ENCODE measurements at regions not wholly inside any gene's neighbourhood (a gene's known extent, or its start where the extent isn't known, plus 50 kb on each side); places are given as distances from the start of the nearest gene placed in this dataset.

DNA sequence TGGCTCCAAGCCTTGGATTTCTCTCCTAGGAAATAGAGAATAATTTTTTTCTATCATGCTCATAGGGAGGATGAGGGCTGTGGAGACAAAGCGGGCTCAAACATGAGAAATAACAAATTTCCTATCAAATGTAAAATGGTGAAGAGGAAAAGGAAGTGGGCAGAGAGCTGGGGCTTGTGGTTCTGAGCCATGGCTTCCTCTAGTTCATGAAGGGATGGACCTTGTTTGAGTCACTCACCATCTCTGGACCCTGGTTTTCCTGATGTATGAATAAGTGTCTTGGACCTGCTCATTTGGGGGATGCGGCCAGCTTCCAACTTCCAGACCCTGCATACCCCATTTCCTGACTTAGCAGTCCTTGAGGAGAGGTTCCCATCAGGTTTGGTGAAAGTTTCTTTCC is 63.0 kb downstream of the MSX1 start (continued):
- TF ChIP-seq, protein P1, sequence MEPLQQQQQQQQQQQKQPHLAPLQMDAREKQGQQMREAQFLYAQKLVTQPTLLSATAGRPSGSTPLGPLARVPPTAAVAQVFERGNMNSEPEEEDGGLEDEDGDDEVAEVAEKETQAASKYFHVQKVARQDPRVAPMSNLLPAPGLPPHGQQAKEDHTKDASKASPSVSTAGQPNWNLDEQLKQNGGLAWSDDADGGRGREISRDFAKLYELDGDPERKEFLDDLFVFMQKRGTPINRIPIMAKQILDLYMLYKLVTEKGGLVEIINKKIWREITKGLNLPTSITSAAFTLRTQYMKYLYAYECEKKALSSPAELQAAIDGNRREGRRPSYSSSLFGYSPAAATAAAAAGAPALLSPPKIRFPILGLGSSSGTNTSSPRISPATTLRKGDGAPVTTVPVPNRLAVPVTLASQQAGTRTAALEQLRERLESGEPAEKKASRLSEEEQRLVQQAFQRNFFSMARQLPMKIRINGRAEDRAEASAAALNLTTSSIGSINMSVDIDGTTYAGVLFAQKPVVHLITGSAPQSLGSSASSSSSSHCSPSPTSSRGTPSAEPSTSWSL (CRISPR knock-in tag; IDR thresholded peaks at IDR 0.05; ENCODE audit: borderline replicate concordance) = no peak
- TF ChIP-seq ELF2 (CRISPR knock-in tag; IDR thresholded peaks at IDR 0.05) = no peak
- TF ChIP-seq SRSF3 (IDR thresholded peaks at IDR 0.05; ENCODE audit: insufficient read depth, low read length) = no peak
- TF ChIP-seq DMBX1 (CRISPR knock-in tag; IDR thresholded peaks at IDR 0.05; ENCODE audit: borderline replicate concordance) = no peak
- TF ChIP-seq TGIF2 (CRISPR knock-in tag; IDR thresholded peaks at IDR 0.05) = no peak

DNA sequence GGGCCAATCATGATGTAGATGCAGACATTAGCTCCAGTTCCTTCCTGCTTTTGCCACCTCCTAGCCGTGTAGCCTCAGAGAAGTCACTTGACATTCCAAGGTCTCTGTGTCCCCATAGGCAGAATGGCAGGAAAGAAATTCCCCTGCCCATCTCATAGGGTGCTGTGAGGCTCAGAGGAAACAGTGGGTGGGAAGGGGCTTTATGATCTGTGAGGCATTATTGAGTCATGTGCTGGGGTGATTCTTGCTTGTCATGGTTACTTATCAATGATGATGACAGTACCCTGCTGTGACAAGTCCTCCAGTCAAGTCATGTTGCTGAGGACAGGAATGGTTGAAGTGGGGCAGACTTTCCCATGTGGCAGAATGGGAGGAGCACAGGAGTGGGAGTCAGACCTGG is 63.7 kb downstream of the MSX1 start:
- intact Hi-C loops (cut with micrococcal nuclease) (no loop called here), in situ Hi-C loops (cut with MboI) (no loop called here)
- Histone ChIP-seq H4K20me1 (replicated peaks; ENCODE audit: control insufficient read depth, insufficient read depth, low read length) (no peaks in the 10 kb centered on the region), H3K4me1 (replicated peaks in 1 of 2; ENCODE audit: control insufficient read depth in 2 of 2, insufficient read depth in 2 of 2, low read length in 2 of 2) (no peaks in the 10 kb centered on the region; a peak in 1 of 5 replicates), H3K9me1 (ENCODE audit: control insufficient read depth, insufficient read depth, low read length) (no peaks in the 10 kb centered on the region), H3K4me2 (ENCODE audit: insufficient read depth, low read length) (no peak overlapping the region), H3K27ac (ENCODE audit: extremely low read depth, low read depth, low read length) (no peak overlapping the region), H3K9me3 (replicated peaks; ENCODE audit: control insufficient read depth, insufficient read depth, low read depth, low read length) (no peaks in the 10 kb centered on the region), H3K4me3 (no peak overlapping the region), H3K79me2 (ENCODE audit: control insufficient read depth, insufficient read depth, low read length) (no peaks in the 10 kb centered on the region), H3K27me3 (ENCODE audit: control insufficient read depth in 2 of 2, insufficient read depth in 2 of 2, low read length in 2 of 2) (peaks cover 0 to 6% of the 10 kb centered on the region in 2 experiments; a peak in 1 of 5 replicates), H2AFZ (ENCODE audit: low read depth, low read length) (no peak overlapping the region), H3K9ac (ENCODE audit: insufficient read depth in 1 of 2, low read depth in 2 of 2, low read length in 2 of 2) (no peak overlapping the region), H3K36me3 (ENCODE audit: control insufficient read depth, insufficient read depth, low read length) (no peaks in the 10 kb centered on the region)
- ATAC-seq (no peak), DNase-seq (ENCODE audit: extremely low read depth in 1 of 4, low spot score in 3 of 4) (no peak), FAIRE-seq (no peak)
- CTCF ChIA-PET (ENCODE audit: low intra/inter-chr PET ratio) = no interaction called here
- 0% methylated on average over 1 of the region's 1 CpG for WGBS (ENCODE audit: insufficient coverage, low coverage, missing lambda C conversion rate)
- POLR2A ChIA-PET = no interaction called here
- no TSS peak for BruUV-seq (replicated peaks)
- no peak for TF ChIP-seq FOXK1 (CRISPR knock-in tag; IDR thresholded peaks at IDR 0.05; ENCODE audit: borderline replicate concordance)
- no peak for TF ChIP-seq ADNP (tag; IDR thresholded peaks at IDR 0.05)
- TF ChIP-seq ARID2 (IDR thresholded peaks at IDR 0.05) = no peak
- TF ChIP-seq HMG20B (CRISPR knock-in tag; IDR thresholded peaks at IDR 0.05) = no peak
- TF ChIP-seq TEAD2 (tag; IDR thresholded peaks at IDR 0.05) = no peak
- TF ChIP-seq, protein P2, sequence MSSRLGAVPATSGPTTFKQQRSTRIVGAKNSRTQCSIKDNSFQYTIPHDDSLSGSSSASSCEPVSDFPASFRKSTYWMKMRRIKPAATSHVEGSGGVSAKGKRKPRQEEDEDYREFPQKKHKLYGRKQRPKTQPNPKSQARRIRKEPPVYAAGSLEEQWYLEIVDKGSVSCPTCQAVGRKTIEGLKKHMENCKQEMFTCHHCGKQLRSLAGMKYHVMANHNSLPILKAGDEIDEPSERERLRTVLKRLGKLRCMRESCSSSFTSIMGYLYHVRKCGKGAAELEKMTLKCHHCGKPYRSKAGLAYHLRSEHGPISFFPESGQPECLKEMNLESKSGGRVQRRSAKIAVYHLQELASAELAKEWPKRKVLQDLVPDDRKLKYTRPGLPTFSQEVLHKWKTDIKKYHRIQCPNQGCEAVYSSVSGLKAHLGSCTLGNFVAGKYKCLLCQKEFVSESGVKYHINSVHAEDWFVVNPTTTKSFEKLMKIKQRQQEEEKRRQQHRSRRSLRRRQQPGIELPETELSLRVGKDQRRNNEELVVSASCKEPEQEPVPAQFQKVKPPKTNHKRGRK (tag; IDR thresholded peaks at IDR 0.05) = no peak
- TF ChIP-seq, protein P3, sequence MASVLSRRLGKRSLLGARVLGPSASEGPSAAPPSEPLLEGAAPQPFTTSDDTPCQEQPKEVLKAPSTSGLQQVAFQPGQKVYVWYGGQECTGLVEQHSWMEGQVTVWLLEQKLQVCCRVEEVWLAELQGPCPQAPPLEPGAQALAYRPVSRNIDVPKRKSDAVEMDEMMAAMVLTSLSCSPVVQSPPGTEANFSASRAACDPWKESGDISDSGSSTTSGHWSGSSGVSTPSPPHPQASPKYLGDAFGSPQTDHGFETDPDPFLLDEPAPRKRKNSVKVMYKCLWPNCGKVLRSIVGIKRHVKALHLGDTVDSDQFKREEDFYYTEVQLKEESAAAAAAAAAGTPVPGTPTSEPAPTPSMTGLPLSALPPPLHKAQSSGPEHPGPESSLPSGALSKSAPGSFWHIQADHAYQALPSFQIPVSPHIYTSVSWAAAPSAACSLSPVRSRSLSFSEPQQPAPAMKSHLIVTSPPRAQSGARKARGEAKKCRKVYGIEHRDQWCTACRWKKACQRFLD (CRISPR knock-in tag; IDR thresholded peaks at IDR 0.05) = no peak
- no peak for TF ChIP-seq ZNF79 (CRISPR knock-in tag; IDR thresholded peaks at IDR 0.05; ENCODE audit: low read depth)
- no peak for TF ChIP-seq EP300 (IDR thresholded peaks at IDR 0.05; ENCODE audit: low read length)
- TF ChIP-seq KDM2B (CRISPR knock-in tag; IDR thresholded peaks at IDR 0.05) = no peak
- TF ChIP-seq PTBP1 (IDR thresholded peaks at IDR 0.05; ENCODE audit: low read depth, low read length) = no peak
- TF ChIP-seq CEBPB (tag; IDR thresholded peaks at IDR 0.05) = no peak
- TF ChIP-seq, protein P4, sequence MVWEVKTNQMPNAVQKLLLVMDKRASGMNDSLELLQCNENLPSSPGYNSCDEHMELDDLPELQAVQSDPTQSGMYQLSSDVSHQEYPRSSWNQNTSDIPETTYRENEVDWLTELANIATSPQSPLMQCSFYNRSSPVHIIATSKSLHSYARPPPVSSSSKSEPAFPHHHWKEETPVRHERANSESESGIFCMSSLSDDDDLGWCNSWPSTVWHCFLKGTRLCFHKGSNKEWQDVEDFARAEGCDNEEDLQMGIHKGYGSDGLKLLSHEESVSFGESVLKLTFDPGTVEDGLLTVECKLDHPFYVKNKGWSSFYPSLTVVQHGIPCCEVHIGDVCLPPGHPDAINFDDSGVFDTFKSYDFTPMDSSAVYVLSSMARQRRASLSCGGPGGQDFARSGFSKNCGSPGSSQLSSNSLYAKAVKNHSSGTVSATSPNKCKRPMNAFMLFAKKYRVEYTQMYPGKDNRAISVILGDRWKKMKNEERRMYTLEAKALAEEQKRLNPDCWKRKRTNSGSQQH (CRISPR knock-in tag; IDR thresholded peaks at IDR 0.05) = no peak

Measured in K562 (cell line).